Bronchial epithelial cell (primary cell): ENCODE measurements at regions not wholly inside any gene's neighbourhood (a gene's known extent, or its start where the extent isn't known, plus 50 kb on each side); places are given as distances from the start of the nearest gene placed in this dataset.

ENCODE experiments used
- DNase-seq: peaks from one replicate; pipeline ENCODE4 v3.0.0-alpha.2; 2010; ENCODE audit warnings: low read depth
- FAIRE-seq: peaks from 2 replicates; lab custom pipeline; 2011; peaks lifted over from hg19 to GRCh38; lab: Jason Lieb, UNC
- H3K27me3 ChIP-seq: 2 replicates; pipeline ENCODE4 v1.5.1; 2011; ENCODE audit warnings: low read length; ENCODE audit not compliant: control insufficient read depth, insufficient read depth
- H3K36me3 ChIP-seq: 2 replicates; pipeline ENCODE4 v1.5.1; 2011; ENCODE audit warnings: low read length; ENCODE audit not compliant: control insufficient read depth, insufficient read depth
- H3K4me3 ChIP-seq: 2 replicates; pipeline ENCODE4 v1.5.1; 2011; ENCODE audit warnings: mild to moderate bottlenecking, low read depth, low read length, control low read depth
- CTCF ChIP-seq: IDR thresholded peaks from 2 replicates; pipeline ENCODE4 v1.5.1; 2011; ENCODE audit warnings: mild to moderate bottlenecking, moderate library complexity, low read length, control low read depth, inconsistent platforms; ENCODE audit not compliant: insufficient read depth, severe bottlenecking

- FAIRE-seq: no peak
- TF ChIP-seq CTCF: no peak
- no peaks in the 10 kb centered on the region for H3K36me3 ChIP-seq
Measured at GRCh38 chr17:33381201-33381600, 88.1 kb upstream of the ASIC2 start.

GRCh38 chr17:33383488-33384023 is 90.5 kb upstream of the ASIC2 start:
- FAIRE-seq (no peak), DNase-seq (no peak)
- TF ChIP-seq CTCF: no peak
- no peaks in the 10 kb centered on the region for H3K27me3 ChIP-seq
- H3K36me3 ChIP-seq: no peaks in the 10 kb centered on the region
- H3K4me3 ChIP-seq: no peak overlapping the region

More at GRCh38 chr17:33381201-33381600, 88.1 kb upstream of the ASIC2 start:
- DNase-seq: no peak
- Histone ChIP-seq H3K4me3 (no peak overlapping the region), H3K27me3 (no peaks in the 10 kb centered on the region)

- no peaks in the 10 kb centered on the region for H3K36me3 ChIP-seq
- no peaks in the 10 kb centered on the region for H3K27me3 ChIP-seq
- FAIRE-seq: no peak
- no peak for DNase-seq
- no peak for TF ChIP-seq CTCF
- H3K4me3 ChIP-seq: no peak overlapping the region
Measured at GRCh38 chr17:33385133-33385532, 92.0 kb upstream of the ASIC2 start.

GRCh38 chr17:33385713-33386112 is 92.6 kb upstream of the ASIC2 start:
- DNase-seq (no peak), FAIRE-seq (no peak)
- Histone ChIP-seq H3K4me3 (no peak overlapping the region), H3K27me3 (no peaks in the 10 kb centered on the region), H3K36me3 (no peaks in the 10 kb centered on the region)
- no peak for TF ChIP-seq CTCF

DNA sequence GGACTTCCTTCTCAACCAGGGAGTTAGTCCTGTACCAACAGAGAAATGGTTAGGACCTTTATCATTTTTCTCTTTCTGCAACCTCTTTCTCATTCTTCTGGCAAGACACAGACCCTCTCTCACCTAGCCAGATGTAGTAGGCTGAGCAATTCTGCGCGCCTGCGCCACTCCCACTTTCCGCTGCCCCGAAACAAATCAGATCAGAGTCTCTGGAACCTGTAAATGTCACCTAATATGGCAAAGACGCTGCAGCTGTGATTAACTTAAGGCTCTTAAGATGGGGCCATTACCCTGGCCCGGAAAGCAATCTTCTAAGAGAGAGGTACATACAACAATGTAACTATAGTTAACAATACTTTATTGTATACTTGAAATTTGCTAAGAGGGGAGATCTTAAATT is 94.3 kb upstream of the ASIC2 start:
- Histone ChIP-seq H3K4me3 (no peak overlapping the region), H3K36me3 (no peaks in the 10 kb centered on the region), H3K27me3 (no peaks in the 10 kb centered on the region)
- no peak for DNase-seq
- no peak for TF ChIP-seq CTCF
- FAIRE-seq: peak; percentile 13

- Histone ChIP-seq H3K36me3 (no peaks in the 10 kb centered on the region), H3K27me3 (no peaks in the 10 kb centered on the region), H3K4me3 (no peak overlapping the region)
- no peak for TF ChIP-seq CTCF
- FAIRE-seq: no peak
- DNase-seq: peak; percentile 11
Measured at GRCh38 chr17:33389504-33390135, 96.5 kb upstream of the ASIC2 start.
